MM.1S (cell line): ENCODE measurements at regions not wholly inside any gene's neighbourhood (a gene's known extent, or its start where the extent isn't known, plus 50 kb on each side); places are given as distances from the start of the nearest gene placed in this dataset.

Experiments used
- EZH2 ChIP-seq: fragments of 300-600 bp; sonication (generic); optimal IDR thresholded peaks from 2 replicates; pipeline ENCODE3; 2017; ENCODE audit warnings: low read depth, mild to moderate bottlenecking, antibody characterized with exemption, low read length, mixed read lengths
- EZH2phosphoT487 ChIP-seq: fragments of 300-600 bp; sonication (generic); IDR thresholded peaks from 2 replicates; pipeline ENCODE4 v1.6.1; 2018; ENCODE audit warnings: antibody characterized with exemption, low read length
- TF ChIP-seq, protein P1 (sequence below): fragments of 300-600 bp; sonication (generic); IDR thresholded peaks from 2 replicates; pipeline ENCODE4 v1.5.1; 2016; ENCODE audit warnings: antibody characterized with exemption, low read length, mixed read lengths

DNA sequence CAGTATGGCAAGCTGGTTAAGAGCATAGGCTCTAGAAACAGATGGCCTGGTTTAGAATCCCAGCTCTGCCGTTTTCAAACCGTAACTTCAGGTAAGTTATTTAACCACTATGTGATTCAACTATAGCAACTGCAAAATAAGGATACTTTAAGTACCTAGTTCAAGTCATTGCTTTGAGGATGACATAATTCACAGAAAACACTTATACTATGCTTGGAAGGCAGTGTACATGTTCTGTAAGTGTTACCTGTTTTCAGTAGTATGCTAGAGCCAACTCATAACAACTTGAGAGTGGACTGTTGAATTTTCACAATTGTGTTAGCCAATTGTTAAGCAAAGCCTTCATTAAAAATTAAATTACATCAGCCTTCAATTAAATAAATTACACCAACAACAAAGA is 134.8 kb upstream of the BEND6 start:
- TF ChIP-seq, protein P1, sequence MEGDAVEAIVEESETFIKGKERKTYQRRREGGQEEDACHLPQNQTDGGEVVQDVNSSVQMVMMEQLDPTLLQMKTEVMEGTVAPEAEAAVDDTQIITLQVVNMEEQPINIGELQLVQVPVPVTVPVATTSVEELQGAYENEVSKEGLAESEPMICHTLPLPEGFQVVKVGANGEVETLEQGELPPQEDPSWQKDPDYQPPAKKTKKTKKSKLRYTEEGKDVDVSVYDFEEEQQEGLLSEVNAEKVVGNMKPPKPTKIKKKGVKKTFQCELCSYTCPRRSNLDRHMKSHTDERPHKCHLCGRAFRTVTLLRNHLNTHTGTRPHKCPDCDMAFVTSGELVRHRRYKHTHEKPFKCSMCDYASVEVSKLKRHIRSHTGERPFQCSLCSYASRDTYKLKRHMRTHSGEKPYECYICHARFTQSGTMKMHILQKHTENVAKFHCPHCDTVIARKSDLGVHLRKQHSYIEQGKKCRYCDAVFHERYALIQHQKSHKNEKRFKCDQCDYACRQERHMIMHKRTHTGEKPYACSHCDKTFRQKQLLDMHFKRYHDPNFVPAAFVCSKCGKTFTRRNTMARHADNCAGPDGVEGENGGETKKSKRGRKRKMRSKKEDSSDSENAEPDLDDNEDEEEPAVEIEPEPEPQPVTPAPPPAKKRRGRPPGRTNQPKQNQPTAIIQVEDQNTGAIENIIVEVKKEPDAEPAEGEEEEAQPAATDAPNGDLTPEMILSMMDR, result no peak
- TF ChIP-seq EZH2 (no peak), EZH2phosphoT487 (no peak)
